HG02852 (cell line): ENCODE measurements at regions not wholly inside any gene's neighbourhood (a gene's known extent, or its start where the extent isn't known, plus 50 kb on each side); places are given as distances from the start of the nearest gene placed in this dataset.

Experiments used
- ATAC-seq: cut with Tn5 transposase; IDR thresholded peaks from one replicate; pipeline ENCODE4 v1.9.1; 2021; ENCODE audit warnings: mild to moderate bottlenecking, moderate library complexity; ENCODE audit not compliant: unreplicated experiment

GRCh38 chr2:176466918-176467452 lies 197.7 kb downstream of the MTX2 start:
- no peak for ATAC-seq

- ATAC-seq: no peak
These were observed 198.4 kb downstream of the MTX2 start for GRCh38 chr2:176467595-176467994.

DNA sequence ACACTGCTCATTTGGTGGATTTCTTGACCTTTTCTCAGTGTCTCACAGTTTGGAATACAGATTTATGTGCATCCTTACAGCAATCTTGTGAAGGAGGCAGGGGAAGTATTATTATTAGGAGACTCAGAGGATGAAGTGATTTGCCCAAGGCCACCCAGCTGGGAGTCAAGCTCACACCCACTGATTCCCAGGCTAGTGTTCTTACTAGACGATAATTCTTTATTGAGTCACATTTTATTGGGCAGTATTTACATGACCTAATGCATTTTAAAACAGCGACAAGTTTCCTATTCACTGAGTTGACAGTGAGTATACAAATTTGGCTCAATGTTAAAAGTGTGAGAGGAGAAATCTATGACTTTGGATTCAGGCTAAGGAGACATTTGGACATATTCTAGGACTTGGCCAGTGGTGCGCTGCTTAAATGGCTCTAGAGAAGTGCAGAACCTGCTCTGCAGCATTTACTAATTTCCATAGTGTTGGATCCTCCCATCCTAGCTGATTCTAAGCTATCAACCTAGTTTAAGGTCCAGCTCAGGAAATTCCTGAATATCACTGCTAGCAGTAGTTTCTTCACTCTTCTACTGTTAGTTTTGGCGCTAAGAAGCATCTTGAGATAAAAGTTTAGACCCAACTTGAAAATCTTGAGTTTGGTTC lies 199.3 kb downstream of the MTX2 start:
- no peak for ATAC-seq

DNA sequence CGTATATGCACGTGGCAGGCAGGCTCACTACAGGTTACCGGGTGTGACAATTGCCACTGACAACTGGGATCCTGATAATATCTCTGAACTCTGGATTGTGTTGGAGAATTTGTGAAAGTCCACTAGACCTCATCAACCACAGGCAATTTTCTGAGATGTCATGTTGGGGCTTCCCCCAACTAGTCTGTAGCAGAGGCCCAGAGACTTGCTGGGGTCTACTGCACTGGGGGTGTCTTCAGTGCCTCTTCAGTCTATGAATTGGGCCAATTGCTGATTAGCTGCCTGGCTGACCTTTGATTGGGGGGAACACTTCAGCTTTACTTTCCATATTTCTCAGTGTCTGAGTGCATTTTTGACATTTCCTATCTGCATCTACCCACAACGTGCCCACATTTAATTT lies 201.5 kb downstream of the MTX2 start:
- ATAC-seq: no peak

- no peak for ATAC-seq
These were observed 202.7 kb downstream of the MTX2 start for GRCh38 chr2:176471949-176472348.

- peak; percentile 76 for ATAC-seq
These were observed 203.9 kb downstream of the MTX2 start for GRCh38 chr2:176473177-176473576.

DNA sequence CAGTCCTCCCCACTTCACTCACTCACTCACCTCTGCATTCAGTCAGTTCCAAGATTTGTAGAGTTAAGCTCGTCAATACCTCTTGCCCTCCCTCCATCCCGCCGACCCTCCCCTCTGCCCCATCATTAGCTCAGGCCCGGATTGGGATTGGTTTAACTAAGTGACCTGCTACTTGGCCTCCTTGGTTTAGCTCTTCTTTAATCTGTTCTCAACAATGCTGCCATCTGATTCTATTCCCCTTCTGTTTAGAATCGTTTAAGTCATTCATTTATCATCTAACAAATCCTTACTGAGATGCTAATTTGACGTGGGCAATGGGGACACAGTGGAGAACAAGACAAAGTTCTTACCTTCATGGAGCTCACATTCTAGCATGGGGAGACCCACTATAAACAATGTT lies 204.6 kb downstream of the MTX2 start:
- ATAC-seq: no peak

- ATAC-seq: no peak
These were observed 208.1 kb downstream of the MTX2 start for GRCh38 chr2:176477336-176477735.

DNA sequence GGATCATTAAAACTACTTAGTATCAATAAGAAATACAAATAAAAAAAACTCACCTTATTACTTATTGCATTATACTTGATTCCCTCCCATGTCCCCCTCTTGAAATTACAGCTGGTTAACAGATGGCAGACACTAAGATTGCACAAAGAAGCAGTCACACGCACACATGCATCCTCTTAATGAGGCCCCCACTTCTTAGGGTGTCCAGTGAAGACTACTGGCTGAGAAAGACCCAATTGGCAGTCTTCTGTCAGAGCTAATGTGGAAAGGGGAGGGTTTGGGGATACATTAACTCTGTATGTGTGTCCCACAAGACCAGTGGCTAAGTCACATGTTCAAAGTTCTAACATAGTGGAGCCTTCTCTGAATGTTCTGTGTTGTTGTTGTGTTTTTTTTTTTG lies 210.7 kb downstream of the MTX2 start:
- ATAC-seq: no peak

DNA sequence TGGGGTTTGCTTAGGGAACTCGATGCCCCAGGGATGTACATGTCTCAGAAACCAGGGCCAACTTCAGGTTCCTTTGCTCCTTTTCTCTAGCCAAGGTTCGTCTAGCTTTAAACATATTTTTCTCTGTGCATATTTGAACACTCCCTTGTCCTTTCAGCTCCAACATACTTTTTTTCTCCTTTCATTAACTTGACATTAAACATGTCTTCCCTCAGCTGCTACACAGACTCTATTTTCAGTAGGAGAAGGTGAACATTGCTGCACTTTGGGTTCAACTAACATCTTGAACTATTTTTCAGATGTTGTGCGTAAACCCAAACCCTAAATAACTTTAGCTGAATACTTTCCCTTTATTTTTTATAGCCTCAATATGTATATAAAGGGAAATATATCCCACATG lies 212.9 kb downstream of the MTX2 start:
- ATAC-seq: no peak

DNA sequence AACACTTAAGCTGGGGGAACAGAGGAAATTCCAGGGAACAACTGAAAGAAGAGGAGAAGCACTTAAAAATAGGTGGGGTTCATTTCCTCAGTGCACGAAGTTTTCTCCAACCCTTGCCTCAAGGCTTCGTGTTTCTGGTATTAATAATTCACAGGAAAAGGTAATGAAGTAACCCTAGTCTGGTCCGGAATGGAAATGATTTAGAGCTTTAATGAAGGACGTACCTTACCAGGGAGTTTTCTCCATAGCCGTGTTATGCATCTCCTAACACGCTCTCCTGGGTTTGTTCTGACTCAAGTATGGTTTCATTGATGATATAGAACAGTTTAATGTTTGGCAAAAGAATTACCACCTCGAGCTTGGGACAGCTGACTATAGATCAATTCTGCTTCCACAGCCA lies 214.2 kb downstream of the MTX2 start:
- ATAC-seq: no peak

GRCh38 chr2:176483901-176484568 lies 214.8 kb downstream of the MTX2 start:
- ATAC-seq: no peak

- no peak for ATAC-seq
These were observed 215.6 kb downstream of the MTX2 start for GRCh38 chr2:176484838-176485237.

- no peak for ATAC-seq
These were observed 219.2 kb downstream of the MTX2 start for GRCh38 chr2:176488431-176488830.

DNA sequence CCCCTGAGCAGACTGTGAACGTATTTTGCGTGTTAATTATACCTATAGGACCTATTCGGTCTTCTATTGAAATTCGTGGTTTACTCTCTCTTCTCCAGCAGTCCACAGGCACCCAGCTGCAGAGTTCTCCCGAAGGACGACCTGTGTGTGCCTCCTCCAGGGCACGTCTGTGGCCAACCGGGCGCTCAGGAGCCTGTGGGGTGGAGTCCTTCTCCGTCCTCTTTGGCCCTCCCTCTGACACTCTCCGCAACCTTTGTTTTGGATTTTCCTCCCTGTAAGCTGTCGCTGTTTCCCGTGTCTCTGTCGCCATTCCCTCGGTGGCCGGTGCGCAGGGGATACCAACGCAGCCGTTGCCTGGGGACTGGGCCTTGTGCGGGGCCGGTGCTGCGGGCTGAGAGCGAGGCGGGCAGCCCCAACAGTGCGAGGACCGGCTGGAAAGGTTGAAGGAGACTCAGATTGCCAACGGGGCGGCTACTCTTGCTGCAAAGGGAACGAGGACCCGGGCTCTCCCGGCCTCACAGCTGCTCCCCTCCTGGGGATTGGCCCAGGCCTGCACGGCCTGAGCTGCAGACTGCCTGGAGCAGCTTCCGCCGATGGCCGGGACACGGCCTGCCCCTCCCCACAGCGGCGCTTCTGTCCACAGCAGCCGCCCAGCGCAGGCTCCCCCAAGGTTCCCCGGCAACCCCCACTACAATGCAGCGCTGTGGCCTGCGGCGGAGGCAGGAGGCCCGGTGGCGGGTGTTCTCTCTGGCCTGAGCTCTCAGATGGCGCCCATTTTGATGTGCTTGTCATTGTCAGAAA lies 221.0 kb downstream of the MTX2 start:
- ATAC-seq: no peak

DNA sequence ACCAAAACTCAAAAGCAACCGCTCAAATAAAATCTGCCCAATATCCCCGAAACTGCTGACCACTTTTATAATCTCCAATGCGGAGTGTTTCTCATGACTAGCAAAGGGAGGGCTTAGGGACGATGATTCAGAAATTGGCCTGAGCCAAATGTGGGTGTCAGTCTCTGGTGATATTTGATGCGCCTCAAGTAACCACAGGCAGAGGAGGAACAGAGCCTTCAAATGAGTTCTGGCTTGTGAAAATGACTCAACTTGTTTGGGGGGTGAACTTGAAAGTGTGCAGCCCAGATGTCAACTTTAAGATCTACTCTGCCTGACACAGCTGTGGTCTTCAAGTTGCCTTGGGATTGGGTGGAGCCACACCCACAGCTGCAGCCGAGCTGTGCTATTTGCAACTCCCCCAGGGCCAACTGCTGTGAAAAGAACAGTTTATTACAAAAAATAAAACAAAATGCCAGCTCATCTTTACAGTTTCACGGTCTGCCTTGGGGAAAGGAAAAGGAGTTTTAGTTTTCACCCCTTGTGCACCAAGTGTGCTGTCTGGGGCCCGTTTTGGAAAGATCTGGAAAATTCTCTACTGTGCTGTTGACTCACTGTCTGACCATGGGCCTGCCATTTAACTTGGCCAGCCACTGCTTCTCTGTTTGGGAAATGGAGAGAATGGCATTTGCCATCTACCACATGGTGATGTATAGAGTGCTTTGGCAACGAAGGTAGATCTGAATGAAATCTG lies 222.1 kb downstream of the MTX2 start:
- peak; percentile 98 for ATAC-seq

DNA sequence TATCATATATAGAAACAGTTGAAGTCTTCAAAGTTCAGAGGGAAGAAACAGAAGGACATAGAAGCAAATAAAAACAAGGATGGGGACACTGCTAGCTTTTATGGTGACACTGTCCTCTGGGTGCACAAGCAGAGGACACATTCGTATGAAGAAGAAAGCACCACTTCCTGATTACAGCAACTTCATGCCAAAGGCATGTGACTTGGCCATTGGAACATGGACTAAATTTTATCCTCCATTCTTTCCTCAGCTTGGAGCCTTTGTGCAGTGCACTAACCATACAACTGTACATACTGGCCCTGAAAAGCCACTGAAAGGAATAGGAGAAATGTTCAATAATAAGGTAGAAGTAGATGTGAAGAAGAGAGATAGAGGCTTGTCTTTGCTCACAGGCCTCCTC lies 223.3 kb downstream of the MTX2 start:
- no peak for ATAC-seq

DNA sequence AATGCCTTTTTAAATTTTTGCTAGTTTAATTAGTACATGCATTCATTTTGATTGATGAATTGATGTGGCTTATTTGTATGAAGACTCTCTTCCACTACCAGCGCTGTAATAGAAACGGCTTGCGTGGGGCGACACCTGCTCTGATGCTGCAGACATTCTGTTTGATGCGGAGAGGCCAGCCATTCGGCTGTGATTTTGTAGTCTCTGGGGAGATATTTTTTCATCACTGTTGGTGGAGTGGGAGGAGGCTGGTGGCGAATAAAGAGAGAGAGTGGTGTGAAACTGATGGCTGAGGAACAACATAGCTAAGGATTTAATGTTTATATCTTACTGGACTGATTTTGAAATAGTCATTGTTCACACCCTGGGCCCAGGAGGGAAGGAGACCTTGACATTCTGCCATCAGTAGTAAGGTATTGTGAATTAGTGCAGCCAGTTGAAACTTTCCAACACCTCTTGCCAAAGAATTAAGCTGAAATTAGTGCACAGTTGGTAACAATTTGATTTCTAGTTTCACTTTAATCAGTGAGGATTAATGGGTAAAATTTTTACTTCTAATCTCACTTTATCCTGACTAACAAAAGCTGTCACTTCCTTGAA lies 224.1 kb downstream of the MTX2 start:
- ATAC-seq: no peak

DNA sequence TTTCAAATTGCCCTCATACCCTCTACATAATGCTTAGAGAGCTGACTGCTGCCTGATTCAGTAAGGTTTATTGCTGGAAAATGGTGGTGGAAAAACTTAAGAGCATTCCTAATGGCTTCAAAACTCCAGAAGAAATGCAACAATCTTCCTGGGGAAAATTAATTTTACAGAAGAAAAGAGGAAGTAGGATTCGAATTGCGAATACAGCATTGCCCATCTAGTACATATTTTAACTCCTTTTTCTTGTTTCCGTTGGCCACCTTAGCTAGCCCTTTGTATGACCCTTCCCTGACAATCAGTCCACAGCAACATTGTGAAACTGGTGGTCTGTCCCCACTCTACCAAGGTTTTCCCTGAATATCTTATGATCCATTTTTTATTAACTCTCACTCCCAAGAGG lies 224.7 kb downstream of the MTX2 start:
- ATAC-seq: no peak

DNA sequence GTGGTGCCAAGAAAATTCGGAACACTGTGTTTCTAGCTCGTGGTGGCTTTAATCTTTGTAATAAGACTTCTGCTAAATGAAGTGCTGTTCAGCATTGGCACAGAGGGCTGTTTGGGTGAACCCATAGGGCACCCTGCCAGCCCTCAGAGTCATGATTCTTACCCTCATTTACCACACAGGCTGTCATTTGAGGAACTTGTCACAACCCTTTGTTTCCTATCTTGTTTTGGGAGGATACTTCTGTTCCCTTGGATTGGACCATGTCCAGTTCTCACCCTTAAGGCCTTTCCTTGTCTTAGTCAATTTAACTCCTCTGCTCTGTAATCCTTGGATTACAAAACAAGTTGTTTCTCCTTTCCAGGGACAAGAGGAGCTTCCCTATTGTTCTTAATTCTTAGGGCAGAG lies 225.7 kb downstream of the MTX2 start:
- ATAC-seq: no peak

DNA sequence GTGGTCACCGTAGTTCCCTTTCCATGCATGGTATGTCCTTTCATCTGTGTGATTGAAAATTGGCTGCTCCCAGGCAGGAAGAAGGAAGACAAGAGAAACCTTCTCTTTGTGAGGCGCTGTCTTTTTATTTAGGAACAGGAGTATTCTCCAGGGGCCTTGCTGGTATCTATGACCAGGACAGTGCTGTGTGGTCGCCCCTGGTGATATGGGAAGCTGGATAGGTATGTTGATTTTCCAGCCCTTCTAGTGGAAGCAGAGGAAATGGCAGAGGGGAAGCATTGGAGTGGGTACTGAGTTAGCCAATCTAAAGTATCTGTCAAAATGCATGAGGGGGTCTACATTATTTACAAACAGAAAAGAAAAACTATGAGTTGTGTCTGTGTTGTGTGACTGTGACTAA lies 226.6 kb downstream of the MTX2 start:
- ATAC-seq: no peak
